ENCODE measurements at regions not wholly inside any gene's neighbourhood (a gene's known extent, or its start where the extent isn't known, plus 50 kb on each side); places are given as distances from the start of the nearest gene placed in this dataset.
"Not testable (repeated sequence)": the region's sequence is repeated elsewhere in the genome, so short reads cannot be mapped to it uniquely, and the experiment has no call there.

DNA sequence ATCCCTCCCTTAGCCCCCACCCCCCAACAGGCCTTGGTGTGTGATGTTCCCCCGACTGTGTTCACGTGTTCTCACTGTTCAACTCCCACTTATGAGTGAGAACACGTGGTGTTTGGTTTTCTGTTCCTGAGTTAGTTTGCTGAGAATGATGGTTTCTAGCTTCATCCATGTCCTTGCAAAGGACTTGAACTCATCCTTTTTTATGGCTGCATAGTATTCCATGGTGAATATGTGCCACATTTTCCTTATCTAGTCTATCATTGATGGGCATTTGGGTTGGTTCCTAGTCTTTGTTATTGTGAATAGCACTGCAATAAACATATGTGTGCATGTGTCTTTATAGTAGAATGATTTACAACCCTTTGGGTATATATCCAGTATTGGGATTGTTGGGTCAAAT, 330.4 kb downstream of the OMA1 start:
- TF ChIP-seq, protein P1, sequence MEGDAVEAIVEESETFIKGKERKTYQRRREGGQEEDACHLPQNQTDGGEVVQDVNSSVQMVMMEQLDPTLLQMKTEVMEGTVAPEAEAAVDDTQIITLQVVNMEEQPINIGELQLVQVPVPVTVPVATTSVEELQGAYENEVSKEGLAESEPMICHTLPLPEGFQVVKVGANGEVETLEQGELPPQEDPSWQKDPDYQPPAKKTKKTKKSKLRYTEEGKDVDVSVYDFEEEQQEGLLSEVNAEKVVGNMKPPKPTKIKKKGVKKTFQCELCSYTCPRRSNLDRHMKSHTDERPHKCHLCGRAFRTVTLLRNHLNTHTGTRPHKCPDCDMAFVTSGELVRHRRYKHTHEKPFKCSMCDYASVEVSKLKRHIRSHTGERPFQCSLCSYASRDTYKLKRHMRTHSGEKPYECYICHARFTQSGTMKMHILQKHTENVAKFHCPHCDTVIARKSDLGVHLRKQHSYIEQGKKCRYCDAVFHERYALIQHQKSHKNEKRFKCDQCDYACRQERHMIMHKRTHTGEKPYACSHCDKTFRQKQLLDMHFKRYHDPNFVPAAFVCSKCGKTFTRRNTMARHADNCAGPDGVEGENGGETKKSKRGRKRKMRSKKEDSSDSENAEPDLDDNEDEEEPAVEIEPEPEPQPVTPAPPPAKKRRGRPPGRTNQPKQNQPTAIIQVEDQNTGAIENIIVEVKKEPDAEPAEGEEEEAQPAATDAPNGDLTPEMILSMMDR (IDR thresholded peaks at IDR 0.05; ENCODE audit: low read depth, low read length) = not testable (repeated sequence)
- TF ChIP-seq EZH2phosphoT487 (IDR thresholded peaks at IDR 0.05; ENCODE audit: low read depth) = not testable (repeated sequence)
